ENCODE measurements at regions not wholly inside any gene's neighbourhood (a gene's known extent, or its start where the extent isn't known, plus 50 kb on each side); places are given as distances from the start of the nearest gene placed in this dataset.

GRCh38 chr7:104048055-104048454, 58.6 kb upstream of the RELN start:
- WGBS (ENCODE audit: insufficient coverage, insufficient replicate concordance, low lambda C conversion rate, missing lambda C conversion rate), result 4% methylated on average over 2 of the region's 2 CpGs
- CTCF ChIA-PET, result no interaction called here
- RAD21 ChIA-PET (ENCODE audit: unreplicated experiment), result no interaction called here
- SMC1A ChIA-PET (ENCODE audit: uncharacterized antibody, unreplicated experiment), result no interaction called here
- no peak for TF ChIP-seq ATF3 (IDR thresholded peaks at IDR 0.05; ENCODE audit: borderline replicate concordance, extremely low read depth, low read depth, low read length)
- no peak for TF ChIP-seq ATF2 (IDR thresholded peaks at IDR 0.05; ENCODE audit: low read length)
- TF ChIP-seq ZNF207 (IDR thresholded peaks at IDR 0.05; ENCODE audit: borderline replicate concordance), result no peak
- TF ChIP-seq CTCF (IDR thresholded peaks at IDR 0.05 in 2 of 3, conservative IDR thresholded peaks at IDR 0.05 in 1 of 3; ENCODE audit: control insufficient read depth in 2 of 3, extremely low read depth in 1 of 3, insufficient read depth in 1 of 3, low read depth in 3 of 3, low read length in 3 of 3), result no peak
- no peak for TF ChIP-seq SIX5 (IDR thresholded peaks at IDR 0.05; ENCODE audit: low read depth, low read length, severe bottlenecking)
- TF ChIP-seq MXI1 (IDR thresholded peaks at IDR 0.05; ENCODE audit: low read depth, low read length), result no peak
- TF ChIP-seq KAT2A (conservative IDR thresholded peaks at IDR 0.05; ENCODE audit: control insufficient read depth, low read depth, low read length), result no peak
- TF ChIP-seq TCF7 (IDR thresholded peaks at IDR 0.05; ENCODE audit: borderline replicate concordance), result no peak
- TF ChIP-seq ZBTB33 (IDR thresholded peaks at IDR 0.05), result no peak
- TF ChIP-seq HDAC2 (IDR thresholded peaks at IDR 0.05), result no peak
- no peak for TF ChIP-seq GABPA (IDR thresholded peaks at IDR 0.05; ENCODE audit: low read depth)
- H3K4me1 ChIP-seq (ENCODE audit: control insufficient read depth, insufficient read depth, low read length), result no peaks in the 10 kb centered on the region
- ATAC-seq (no peak), FAIRE-seq (no peak), DNase-seq (ENCODE audit: low read depth, low spot score) (no peak)
- POLR2A ChIA-PET, result no interaction called here
- no TSS peak for BruUV-seq (replicated peaks)
- H3K79me2 ChIP-seq (ENCODE audit: control insufficient read depth, insufficient read depth, low read length), result no peaks in the 10 kb centered on the region
- no peak overlapping the region for H2AFZ ChIP-seq (ENCODE audit: control insufficient read depth, low read depth, low read length)
- in situ Hi-C loops (cut with MboI), result no loop called here
- no peak overlapping the region for H3K4me2 ChIP-seq (ENCODE audit: control insufficient read depth, insufficient read depth)
- no peak overlapping the region for H3K9ac ChIP-seq (ENCODE audit: control insufficient read depth, insufficient read depth, low read length)
- no peaks in the 10 kb centered on the region for H3K27me3 ChIP-seq (replicated peaks in 1 of 2; ENCODE audit: control insufficient read depth in 2 of 2, insufficient read depth in 2 of 2, low read length in 1 of 2)
- H3K36me3 ChIP-seq (ENCODE audit: control insufficient read depth in 2 of 2, insufficient read depth in 2 of 2, low read length in 1 of 2), result no peaks in the 10 kb centered on the region
- H3K9me3 ChIP-seq (replicated peaks; ENCODE audit: control insufficient read depth, insufficient read depth, low read length), result no peaks in the 10 kb centered on the region
- no peak overlapping the region for H3K4me3 ChIP-seq
- intact Hi-C loops (cut with micrococcal nuclease; ENCODE audit: unreplicated experiment), result no loop called here
- no peaks in the 10 kb centered on the region for H4K20me1 ChIP-seq (ENCODE audit: control insufficient read depth, insufficient read depth)
- H3K27ac ChIP-seq (ENCODE audit: control insufficient read depth, insufficient read depth), result no peak overlapping the region
